NCI-H1092 treated with DMSO at 0.1 percent for 48 hours (cell line): ENCODE measurements at regions not wholly inside any gene's neighbourhood (a gene's known extent, or its start where the extent isn't known, plus 50 kb on each side); places are given as distances from the start of the nearest gene placed in this dataset.

Experiments
- DNase-seq: peaks from one replicate; lab custom pipeline; 2025; lab: John Stamatoyannopoulos, UW

DNA sequence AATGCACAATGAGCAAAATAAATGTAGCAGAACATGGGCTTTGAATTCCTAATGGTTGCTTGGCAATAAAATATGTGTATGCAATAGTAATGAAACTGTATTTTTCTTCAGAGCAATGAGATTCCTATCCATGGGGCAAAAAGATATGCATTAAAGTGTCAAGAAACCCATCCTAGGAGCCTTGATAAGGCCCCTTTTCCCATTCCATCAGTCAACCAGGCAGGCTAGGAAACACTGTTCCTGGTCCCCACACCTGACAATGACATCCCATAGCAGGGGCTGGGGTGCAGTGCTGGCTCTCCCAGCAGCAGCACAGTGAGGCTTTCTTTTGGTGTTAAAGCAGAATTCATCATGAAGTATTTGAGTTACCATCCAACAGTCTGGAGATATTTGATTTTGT is 113.3 kb upstream of the AGTR1 start:
- DNase-seq, result no peak

DNA sequence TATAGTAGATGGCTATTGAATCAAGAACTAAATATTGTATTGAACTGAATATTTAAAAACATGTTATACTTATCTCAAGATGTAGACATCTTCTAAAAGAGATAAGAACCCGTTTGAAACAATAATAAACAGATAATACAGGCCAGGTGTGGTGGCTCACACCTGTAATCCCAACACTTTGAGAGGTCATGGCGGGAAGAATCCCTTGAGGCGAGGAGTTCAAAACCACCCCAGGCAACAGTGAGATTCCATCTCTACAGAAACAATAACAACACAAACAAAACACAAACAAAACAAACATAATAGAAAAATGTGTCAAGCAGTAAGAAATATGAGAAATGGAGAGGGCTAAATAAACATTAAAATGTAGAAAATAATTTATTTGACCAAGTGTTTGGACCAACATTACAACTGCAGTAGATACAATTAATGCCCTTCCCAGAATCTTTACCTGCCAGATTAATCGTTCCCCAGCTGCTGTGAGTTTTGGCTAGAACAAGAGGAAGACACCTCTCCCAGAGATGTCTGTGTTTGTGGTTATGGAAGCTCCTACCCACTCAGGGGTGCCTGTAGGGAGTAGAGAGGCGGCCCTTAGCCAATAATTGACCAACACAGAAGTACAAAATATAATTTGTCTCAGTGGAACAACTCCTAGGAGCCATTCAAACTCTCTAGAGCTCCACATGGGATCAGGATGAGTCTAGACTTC is 111.9 kb upstream of the AGTR1 start:
- no peak for DNase-seq

DNA sequence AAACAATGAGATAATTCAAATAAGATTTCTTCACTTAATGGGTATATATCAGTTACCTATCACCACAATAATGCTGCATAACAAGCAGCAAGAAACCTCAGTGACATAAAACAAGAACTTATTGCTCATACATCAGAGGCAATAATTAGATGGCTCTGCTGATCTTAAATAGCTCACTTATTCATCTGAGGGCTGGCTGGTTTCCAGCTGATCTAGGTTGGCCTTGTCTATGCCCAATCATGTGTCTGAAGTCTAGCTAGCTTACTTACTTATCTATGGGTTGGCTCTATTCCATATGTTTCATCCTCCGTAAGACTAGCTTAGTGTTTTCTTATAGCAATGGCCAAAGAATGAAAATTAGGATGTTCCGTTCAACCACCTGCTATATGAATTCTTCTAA is 109.4 kb upstream of the AGTR1 start:
- DNase-seq, result no peak

DNA sequence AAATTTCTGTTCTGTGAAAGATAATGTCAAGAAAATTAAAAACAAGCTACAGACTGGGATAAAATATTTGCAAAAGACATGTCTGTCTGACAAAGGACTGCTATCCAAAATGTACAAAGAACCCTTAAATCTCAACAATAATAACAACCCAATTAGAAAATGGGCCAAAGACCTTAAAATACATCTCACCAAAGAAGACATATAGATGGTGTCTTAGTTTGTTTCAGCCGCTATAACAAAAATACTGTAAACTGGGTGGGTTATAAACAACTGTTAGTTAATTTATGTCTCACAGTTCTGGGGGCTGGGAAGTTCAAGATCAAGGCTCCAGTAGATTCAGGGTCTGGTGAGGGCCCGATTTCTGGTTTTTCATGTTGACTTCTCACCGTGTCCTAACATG is 106.2 kb upstream of the AGTR1 start:
- no peak for DNase-seq

DNA sequence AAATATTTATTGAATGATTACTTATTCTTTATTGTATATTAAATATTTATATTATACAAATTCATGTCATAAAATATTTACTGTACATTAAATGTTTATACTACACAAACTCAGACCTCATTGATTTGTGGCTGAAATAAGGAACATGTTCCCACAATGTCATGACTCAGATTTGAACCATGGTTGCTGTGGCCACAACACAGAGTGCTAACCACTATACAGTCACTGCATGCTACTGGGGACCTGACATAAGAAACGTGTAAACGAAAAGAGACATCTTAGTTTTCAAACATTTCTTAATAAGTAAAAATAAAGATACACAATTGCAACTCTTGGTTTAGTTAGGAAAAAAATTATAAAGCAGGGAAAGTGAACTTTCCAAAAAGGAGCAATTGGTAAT is 99.1 kb upstream of the AGTR1 start:
- no peak for DNase-seq

DNA sequence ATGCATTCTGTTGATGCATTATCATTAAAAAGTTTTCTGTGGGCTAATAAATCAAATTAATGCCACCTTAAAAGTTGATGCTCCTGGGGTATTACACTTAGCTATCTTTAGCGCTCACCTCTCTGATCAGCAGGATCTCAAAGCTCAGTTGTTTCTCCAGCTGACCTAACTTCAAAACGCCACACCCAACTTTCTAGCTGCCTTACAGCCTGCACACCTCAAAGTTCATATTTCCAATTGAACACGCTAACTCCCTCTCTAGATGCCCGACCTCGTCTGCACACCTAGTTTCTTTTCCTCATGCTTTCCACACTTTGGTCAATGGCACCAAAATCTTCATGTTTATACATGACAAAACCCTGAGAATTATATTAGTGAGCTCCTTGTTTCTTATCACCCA is 98.2 kb upstream of the AGTR1 start:
- no peak for DNase-seq

DNA sequence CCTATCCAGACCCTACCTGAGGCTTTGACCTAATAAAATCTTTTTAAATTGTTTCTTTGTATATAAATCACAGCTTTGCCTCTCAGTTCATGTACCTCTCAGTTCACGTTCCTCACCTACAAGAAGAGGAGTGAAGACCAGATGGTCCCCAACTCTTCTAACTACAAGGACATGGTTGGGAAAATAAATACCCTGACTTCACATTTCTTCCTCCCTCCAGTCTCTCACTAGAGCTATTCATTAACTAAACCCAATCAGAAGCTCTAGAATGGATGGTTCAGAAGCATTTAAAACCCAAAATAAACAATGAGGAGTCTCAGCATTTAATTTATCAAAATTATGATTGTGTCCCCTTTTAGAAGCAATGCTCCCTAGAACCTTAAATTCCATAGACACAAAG is 97.3 kb upstream of the AGTR1 start:
- no peak for DNase-seq

DNA sequence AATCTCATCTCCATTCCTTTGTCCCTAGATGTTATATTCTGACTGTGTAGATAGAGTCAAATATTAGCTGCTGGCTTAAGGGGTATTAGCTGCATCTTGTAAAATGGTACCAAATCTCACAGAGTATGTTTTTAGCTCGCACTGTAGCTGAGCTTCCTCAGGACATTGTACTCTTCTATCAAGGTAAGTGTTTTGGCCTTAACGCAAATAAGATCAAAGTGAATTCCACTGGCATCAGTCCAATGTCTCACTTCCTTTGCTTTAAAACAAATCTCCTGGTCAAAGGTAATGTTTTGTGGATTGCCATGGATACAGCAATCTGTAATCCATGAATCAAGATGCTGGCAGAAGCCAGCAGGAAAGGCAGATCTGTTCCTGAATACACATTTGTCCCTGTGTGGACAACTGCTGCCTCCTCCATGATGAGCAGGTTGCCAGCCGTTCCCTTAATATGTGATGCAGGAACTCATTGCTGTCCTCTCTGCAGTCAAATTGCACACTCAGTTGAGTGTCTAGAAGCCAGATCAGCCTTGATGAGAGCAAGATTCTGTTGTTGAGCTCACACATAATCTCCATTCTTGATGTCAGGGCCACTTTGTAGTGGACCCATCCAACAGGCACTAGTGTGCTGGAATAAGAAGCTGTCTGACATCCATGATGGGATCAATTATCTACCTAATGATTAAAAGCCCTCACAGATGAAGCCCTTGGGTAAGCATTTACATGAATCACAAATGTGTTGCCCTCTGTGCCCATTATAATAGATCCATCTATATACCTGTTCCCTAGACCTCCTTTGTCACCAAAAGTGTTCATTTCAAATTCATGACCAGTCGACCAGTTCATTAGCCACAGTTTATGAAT is 96.6 kb upstream of the AGTR1 start:
- no peak for DNase-seq

DNA sequence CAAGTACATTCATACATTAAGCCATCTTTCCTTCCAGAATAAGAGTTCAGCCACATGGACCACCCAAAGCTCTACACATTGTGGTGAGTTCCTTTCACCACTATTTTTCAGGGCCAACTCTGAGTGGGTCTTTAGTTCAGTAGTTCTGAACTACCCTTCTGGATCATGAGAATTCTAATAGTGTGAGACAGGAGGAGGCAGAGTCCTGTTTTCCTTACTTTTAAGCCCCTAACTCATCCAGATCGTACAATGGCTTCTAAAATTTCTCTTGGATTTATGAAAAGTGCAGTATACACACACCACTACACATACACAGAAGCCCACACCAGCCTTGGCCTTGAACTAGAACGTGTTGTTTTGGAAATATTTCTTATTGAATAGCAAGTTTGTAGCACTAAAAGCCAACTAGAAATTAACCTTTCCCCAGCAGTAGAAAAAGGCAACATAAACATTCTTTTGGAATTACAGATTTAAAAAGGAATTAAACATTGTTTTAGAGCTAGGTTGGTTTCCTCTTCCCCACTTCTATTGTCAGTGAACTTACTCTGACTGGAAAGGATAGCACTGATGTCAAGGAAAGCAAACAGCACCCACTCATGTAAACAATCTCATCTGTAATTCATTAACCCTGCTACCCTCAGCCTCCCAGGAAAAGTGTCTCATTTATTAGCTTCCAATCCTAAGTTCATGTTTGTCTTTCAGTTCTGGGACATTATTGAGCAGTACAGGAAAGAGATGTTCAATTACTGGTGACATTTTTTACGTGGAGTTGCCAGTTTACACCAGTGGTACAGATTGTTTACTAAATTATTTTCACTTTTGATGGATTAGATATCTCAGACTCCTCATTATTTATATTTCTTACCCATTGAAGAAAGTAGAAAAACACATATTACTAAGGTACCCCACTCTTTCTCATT is 95.7 kb upstream of the AGTR1 start:
- DNase-seq, result no peak

DNA sequence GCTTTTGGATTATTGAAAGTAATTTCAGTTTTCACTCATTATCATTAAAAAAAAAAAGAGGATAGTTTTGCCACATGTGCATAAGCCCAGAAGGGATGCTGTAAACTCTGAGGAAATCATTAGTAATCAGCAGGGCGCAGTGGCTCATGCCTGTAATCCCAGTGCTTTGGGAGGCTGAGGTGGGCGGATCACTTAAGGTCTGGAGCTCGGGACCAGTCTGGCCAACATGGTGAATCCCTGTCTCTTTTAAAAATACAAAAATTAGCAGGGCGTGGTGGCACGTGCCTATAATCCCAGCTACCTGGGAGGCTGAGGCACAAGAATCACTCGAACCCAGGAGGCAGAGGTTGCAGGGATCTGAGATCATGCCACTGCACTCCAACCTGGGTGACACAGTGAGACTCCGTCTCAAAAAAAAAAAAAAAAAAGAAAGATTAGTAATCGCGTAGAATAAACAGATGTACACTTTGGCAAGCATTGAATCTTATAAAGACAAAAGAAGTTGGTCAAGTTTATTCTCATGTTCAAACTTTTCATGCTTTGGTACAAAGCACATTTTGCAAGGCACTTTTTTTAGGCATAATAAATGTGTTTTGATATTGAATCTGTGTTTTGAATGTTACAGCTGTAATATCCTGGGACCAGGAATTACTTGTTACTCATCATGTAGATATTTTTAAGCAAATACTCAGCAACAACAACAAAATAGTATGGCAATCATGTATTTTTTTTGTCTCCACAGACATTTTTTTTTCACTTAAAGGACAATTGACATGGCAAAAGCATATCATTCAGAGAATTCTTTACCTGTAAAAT is 93.2 kb upstream of the AGTR1 start:
- DNase-seq, result no peak

DNA sequence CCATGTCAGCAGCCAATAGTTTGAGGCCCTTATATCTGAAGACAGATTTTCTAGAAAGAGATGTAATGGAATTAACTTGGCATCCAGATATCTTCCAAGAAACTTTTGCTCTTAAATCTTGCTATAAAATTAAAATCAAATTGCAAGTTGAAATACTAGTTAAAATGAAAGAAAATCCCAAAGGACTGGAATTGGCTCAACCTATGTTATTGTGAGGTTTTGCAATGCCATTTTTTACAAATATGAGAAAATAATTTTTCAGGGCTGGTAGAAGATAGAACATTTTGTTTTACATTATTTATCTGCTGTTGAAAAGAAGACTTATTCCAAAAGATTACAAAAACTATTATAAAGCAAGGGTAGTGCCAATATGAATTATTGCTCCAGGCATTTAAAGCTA is 92.2 kb upstream of the AGTR1 start:
- no peak for DNase-seq

DNA sequence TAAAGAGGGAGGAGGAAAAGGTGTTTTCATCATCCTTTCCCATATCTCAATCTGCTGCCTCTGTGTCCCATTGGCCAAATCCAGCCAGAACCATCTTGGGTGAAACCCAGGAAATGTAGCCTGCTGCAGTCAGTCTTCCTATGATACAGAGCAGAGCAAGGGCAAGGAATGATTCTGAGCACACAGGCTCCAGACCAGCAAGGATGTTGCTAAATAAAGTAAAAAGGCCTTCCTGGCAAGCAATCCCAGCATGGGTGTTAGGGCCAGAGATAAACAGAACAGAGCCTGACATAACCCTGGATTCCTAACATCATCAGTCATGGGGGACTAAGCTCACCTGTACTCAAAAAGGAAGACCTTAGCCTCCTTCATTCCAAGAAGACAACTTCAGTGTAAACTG is 90.7 kb upstream of the AGTR1 start:
- DNase-seq, result no peak

DNA sequence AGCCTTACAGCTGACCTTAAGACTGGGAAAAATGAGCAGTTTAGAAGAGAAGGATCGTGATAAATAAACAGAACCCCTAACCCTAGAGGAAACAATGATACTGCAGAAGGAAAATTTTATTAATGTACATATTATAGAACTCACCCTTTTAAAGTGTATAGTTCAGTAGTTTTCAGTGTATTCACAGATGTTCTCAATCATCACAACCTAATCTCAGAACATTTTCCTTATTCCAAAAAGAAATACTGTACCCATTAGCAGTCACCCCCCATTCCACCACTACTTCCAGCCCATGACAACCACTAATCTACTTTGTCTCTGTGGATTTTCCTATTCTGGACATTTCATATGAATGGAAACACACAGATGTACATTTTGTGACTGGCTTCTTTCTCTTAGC is 90.2 kb upstream of the AGTR1 start:
- DNase-seq, result no peak

DNA sequence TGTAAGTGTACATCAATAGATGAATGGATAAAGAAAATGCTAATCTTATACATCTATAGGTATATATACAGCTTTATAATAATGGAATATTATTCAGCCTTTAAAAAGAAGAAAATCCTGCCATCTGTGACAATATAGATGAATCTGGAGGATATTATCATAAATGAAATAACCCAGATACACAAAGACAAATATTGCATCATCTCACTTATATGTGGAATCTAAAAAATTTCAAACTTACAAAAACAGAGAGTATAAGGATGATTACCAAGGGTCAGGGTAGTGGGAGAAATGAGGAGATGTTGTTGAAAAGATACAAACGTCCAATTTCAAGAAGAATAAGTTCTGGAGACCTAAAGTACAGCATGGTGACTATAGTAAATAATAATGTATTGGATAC is 85.4 kb upstream of the AGTR1 start:
- DNase-seq, result no peak

DNA sequence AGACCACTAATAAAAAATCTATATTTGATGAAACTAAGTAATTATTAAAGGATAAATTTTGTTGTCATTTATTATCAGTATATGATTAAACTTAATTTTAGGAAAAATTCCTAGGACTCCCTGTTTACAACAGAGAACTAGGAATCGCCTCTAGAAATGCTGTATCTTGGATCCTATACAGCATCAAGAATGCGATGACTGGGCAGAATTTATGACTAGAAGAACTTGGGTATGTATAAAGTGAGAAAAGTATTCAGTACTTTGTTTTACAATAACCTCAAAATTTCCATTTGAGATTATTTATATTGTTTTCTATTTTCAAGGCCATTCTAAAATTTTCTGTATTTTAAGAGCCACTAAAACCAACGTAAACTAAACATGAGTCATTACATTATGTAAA is 82.3 kb upstream of the AGTR1 start:
- DNase-seq, result no peak

DNA sequence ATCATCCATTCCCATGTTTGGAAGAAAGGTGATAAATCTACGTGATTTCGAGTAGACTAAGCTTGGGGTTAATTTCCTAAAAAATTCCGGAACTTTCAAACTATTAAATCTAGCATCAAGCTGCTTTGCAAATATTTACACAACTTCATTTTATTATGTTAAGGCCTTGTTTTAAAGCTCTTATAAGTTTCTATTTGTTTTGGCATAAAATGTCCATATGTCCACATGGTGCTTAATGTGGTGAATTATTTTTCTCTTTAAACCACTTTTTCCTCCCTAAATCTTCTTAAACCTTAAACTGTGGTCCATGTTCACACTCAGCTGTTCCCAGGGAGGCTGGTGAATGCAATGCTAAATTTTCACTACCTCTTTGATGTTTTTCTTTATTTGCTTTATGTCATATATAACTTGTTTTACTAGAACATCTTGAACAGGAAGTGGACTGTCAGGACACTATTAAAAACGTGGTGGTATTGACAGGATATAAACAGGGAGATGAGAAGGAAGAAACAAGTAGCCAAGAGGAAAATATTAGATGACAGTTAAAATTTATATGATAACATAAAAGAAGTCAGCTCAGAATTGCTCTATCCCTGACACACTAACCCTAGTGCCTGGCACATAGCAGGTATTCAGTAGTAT is 72.5 kb upstream of the AGTR1 start:
- no peak for DNase-seq

DNA sequence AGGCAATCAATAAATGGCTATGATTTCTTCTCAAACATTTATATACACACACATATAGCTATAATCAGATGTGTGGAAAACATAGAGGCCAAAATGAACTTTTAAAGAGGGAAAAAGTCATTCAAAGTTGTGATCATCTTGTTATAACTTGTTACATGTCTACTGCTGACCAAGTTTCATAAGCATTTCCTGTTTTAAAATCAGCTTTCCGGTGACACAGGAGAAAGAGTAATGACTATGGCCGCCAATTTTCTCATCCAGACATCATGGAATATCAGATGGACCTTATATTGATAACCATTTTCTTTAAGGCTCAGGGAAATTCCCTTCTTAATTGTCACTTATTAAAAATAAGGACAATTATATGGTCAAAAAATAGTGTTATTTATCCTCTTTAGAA is 71.7 kb upstream of the AGTR1 start:
- no peak for DNase-seq

DNA sequence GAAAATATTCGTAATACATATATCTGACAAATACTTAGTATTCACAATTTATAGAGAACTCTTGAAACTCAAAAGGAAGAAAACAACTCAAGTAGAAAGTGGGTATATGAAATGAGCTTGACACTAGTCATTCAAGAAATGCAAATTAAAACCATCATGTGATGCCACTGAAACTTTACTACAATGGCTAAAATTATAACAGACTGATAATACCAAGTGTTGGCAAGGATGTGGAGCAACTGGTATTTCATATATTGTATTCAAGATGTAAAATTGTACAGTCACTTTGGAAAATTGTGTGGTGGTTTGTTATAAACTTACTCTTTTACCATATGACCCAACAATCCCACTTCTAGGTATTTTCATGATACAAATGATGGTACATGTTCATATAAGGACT is 68.7 kb upstream of the AGTR1 start:
- no peak for DNase-seq

DNA sequence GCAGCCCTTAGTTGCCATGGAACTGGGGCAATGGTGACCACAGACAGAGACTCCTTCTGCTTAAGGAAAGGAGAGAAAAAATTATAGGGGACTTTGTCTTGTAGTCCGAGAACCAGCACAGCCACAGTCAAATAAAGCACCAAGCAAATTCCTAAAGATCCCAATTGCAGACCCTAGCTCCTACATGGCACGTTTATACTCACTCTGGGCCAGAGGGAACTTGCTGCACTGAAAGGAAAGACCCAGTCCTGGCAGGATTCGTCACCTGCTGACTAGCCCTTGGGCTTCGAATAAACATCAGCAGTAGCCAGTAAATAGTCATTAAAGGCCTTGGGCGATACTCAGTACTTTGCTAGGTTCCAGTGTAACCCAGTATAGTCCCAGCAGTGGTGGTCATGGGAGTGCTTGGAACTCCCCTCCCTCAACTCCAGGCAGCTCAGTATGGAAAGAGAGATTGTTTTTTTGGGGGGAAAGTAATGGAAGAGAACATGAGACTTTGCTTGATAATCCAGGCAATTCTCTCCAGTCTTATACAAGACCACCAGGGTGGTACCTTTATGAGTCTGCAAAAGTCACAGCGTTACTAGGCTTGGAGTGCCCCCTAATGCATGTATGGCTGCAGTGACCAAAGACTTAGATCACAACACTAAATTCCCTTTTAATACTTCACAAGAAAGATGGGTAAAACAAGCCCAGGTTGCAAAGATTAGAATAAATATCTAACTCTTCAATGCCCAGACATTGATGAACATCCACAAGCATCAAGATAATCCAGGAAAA is 66.4 kb upstream of the AGTR1 start:
- no peak for DNase-seq

DNA sequence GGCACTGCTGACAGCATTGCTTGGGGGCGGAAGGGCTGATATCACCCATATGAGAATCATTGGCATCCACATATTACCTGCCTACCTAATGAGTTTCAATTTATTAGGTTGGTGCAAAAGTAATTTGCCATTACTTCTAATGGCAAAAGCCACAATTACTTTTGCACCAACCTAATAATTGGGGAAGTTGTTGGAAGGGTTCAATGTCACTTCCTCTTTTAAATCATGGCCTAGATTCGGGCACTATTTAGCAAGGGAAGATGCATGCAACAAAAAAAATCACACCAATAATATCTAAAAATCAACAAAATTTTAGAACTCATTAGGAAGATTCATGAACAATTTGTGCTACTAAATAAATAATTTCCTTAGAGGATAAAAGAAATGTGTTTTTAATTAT is 56.0 kb upstream of the AGTR1 start:
- no peak for DNase-seq

DNA sequence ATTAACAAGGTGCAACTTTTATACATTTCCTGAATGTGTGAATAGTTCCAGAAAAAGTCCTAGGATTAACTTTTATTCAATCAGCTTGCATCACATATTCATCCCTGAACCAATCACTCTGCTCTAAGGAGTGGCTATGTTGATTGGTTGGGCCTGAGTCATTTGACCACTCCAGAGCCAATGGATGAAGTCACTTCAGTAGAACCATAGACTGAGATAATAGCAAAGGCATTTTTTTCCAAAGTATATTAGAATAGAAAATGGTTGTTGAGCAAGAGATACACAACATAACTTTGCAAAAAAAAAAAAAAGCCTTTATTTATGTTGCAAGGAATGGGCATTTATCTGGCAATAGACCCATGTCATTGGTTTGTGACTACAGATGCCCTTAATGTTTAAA is 55.5 kb upstream of the AGTR1 start:
- DNase-seq, result no peak
